ENCODE measurements at regions not wholly inside any gene's neighbourhood (a gene's known extent, or its start where the extent isn't known, plus 50 kb on each side); places are given as distances from the start of the nearest gene placed in this dataset.

- Histone ChIP-seq H3K27me3 (no peaks in the 10 kb centered on the region), H3K4me3 (no peak overlapping the region), H3K27ac (no peak overlapping the region), H3K36me3 (no peaks in the 10 kb centered on the region), H3K9me3 (no peaks in the 10 kb centered on the region), H3K4me1 (no peaks in the 10 kb centered on the region)
- intact Hi-C loops (cut with DNase I): no loop called here
- DNase-seq (no peak), ATAC-seq (no peak)
- no peak for TF ChIP-seq CTCF (IDR thresholded peaks at IDR 0.05)
Observed at GRCh38 chr7:94174956-94175355, 170.8 kb upstream of the BET1 start.

- TF ChIP-seq CTCF (IDR thresholded peaks at IDR 0.05): no peak
- DNase-seq: no peak
- H3K27me3 ChIP-seq: no peaks in the 10 kb centered on the region
- H3K4me1 ChIP-seq: no peaks in the 10 kb centered on the region
- no peak overlapping the region for H3K4me3 ChIP-seq
- H3K27ac ChIP-seq: no peak overlapping the region
- no peaks in the 10 kb centered on the region for H3K9me3 ChIP-seq
- no peaks in the 10 kb centered on the region for H3K36me3 ChIP-seq
- intact Hi-C loops (cut with DNase I): no loop called here
- no peak for ATAC-seq
Observed at GRCh38 chr7:94176694-94177200, 172.6 kb upstream of the BET1 start.

GRCh38 chr7:94177441-94177840 lies 173.3 kb upstream of the BET1 start:
- Histone ChIP-seq H3K36me3 (no peaks in the 10 kb centered on the region), H3K9me3 (no peaks in the 10 kb centered on the region), H3K27me3 (no peaks in the 10 kb centered on the region), H3K4me3 (no peak overlapping the region), H3K4me1 (no peaks in the 10 kb centered on the region), H3K27ac (no peak overlapping the region)
- ATAC-seq: no peak
- TF ChIP-seq CTCF (IDR thresholded peaks at IDR 0.05): no peak
- intact Hi-C loops (cut with DNase I): no loop called here
- DNase-seq: no peak

DNA sequence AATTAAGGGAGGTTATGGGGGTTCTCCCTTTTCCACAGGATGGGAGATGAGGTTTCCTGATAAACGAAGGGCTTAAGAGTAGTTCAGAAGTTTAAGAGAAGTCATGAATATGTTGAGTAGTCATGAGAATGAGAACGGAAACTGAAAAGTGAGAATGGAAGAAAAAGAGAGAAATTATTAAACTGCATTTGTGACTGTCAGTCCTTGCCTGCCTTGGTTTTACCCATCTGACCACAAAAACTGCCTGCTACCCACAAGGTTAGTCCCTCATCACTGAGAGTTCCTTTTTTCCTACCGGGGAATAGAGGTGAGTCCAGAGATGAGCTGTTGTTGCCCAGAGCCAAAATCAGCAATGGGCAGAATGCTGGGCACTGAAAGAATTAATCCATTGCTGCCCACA lies 174.1 kb upstream of the BET1 start:
- Histone ChIP-seq H3K27ac (no peak overlapping the region), H3K4me3 (no peak overlapping the region), H3K9me3 (no peaks in the 10 kb centered on the region), H3K27me3 (no peaks in the 10 kb centered on the region), H3K4me1 (peaks cover 6% of the 10 kb centered on the region), H3K36me3 (no peaks in the 10 kb centered on the region)
- ATAC-seq (no peak), DNase-seq (no peak)
- intact Hi-C loops (cut with DNase I): no loop called here
- no peak for TF ChIP-seq CTCF (IDR thresholded peaks at IDR 0.05)

DNA sequence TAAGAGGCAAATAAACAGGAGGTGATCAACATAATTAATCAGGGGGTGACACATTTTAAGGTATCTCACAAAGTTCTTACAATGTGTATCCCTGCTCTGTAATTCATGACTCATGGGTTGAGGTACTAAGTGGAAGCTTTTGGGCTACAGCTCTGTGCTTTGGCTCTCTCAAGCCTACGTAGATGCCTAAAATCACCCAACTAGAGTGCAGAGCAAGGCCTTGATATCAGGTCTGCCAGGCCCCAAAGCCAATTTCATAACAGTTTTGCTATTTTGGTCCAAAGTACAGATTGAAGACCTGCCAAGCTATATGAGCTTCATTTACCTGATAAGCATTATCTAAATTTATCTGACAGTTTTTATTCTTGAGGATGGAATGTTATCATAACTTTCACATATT lies 175.3 kb upstream of the BET1 start:
- no peak overlapping the region for H3K27ac ChIP-seq
- peaks cover 6% of the 10 kb centered on the region for H3K4me1 ChIP-seq
- ATAC-seq: no peak
- H3K27me3 ChIP-seq: no peaks in the 10 kb centered on the region
- no peaks in the 10 kb centered on the region for H3K9me3 ChIP-seq
- intact Hi-C loops (cut with DNase I): no loop called here
- TF ChIP-seq CTCF (IDR thresholded peaks at IDR 0.05): no peak
- no peaks in the 10 kb centered on the region for H3K36me3 ChIP-seq
- no peak overlapping the region for H3K4me3 ChIP-seq
- no peak for DNase-seq

DNA sequence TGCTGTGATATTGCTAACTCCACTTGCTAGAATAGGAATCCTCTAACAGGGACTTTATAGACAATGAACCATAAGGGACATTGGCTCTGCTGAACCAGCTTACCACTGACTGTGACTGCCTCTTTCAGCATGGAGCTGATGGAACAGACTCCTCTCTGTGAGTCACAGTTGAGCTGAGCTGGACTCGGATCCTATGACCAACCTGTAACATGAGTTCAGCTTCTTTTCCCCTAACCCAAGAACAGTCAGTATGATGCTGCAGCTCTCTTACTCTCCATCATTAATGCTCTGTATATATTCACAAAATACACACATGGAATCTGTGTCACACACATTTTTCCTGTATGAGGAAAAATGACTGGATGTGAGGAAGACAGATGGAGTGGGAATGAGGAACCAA lies 177.9 kb upstream of the BET1 start:
- intact Hi-C loops (cut with DNase I): no loop called here
- Histone ChIP-seq H3K4me3 (no peak overlapping the region), H3K4me1 (peaks cover 6% of the 10 kb centered on the region), H3K36me3 (no peaks in the 10 kb centered on the region), H3K27me3 (no peaks in the 10 kb centered on the region), H3K27ac (no peak overlapping the region), H3K9me3 (no peaks in the 10 kb centered on the region)
- TF ChIP-seq CTCF (IDR thresholded peaks at IDR 0.05): no peak
- ATAC-seq (no peak), DNase-seq (no peak)
